HL-60 (cell line): ENCODE measurements at regions not wholly inside any gene's neighbourhood (a gene's known extent, or its start where the extent isn't known, plus 50 kb on each side); places are given as distances from the start of the nearest gene placed in this dataset.

Experiments used
- POLR2AphosphoS5 ChIP-seq: IDR thresholded peaks from 2 replicates; pipeline ENCODE4 v1.6.1; 2012; ENCODE audit warnings: low read depth
- TF ChIP-seq, protein P1 (sequence below): IDR thresholded peaks from one replicate; pipeline ENCODE4 v1.5.1; 2011; ENCODE audit warnings: low read length, control low read depth, inconsistent platforms; ENCODE audit not compliant: insufficient read depth

DNA sequence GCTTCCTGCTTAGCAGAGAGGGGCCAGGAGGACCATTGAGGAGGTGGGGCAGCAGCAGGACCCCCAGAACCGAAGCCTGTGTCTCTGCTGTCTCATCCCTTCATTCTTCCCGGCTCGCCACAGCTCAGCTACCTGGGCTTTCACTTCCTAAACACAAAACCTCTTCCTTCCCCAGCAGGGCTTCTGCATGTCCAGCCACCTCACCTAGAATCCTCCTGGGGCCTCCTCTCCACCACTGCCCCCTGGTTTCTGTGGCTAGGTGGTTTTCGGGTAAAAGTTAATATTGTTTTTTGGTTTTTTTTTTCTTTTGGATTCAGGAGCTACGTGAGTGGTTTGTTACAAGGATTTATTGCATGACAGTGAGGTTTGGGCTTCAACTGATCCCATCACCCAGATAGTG lies 61.8 kb upstream of the PABPC3 start:
- TF ChIP-seq, protein P1, sequence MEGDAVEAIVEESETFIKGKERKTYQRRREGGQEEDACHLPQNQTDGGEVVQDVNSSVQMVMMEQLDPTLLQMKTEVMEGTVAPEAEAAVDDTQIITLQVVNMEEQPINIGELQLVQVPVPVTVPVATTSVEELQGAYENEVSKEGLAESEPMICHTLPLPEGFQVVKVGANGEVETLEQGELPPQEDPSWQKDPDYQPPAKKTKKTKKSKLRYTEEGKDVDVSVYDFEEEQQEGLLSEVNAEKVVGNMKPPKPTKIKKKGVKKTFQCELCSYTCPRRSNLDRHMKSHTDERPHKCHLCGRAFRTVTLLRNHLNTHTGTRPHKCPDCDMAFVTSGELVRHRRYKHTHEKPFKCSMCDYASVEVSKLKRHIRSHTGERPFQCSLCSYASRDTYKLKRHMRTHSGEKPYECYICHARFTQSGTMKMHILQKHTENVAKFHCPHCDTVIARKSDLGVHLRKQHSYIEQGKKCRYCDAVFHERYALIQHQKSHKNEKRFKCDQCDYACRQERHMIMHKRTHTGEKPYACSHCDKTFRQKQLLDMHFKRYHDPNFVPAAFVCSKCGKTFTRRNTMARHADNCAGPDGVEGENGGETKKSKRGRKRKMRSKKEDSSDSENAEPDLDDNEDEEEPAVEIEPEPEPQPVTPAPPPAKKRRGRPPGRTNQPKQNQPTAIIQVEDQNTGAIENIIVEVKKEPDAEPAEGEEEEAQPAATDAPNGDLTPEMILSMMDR, result no peak
- TF ChIP-seq POLR2AphosphoS5, result no peak
